Sigmoid colon (tissue), 4 donors: ENCODE measurements at regions not wholly inside any gene's neighbourhood (a gene's known extent, or its start where the extent isn't known, plus 50 kb on each side); places are given as distances from the start of the nearest gene placed in this dataset.

Source experiments
- CTCF ChIP-seq, 4 experiments: fragments of 450-650 bp in 3 of 4; fragments of 200-600 bp in 1 of 4; IDR thresholded peaks; one replicate each; pipeline ENCODE4 v1.5.1; 2016 to 2019; ENCODE audit warnings: antibody characterized with exemption in 4 of 4, mild to moderate bottlenecking in 3 of 4, moderate library complexity in 2 of 4
- EP300 ChIP-seq, 4 donors: sonication (generic); formaldehyde crosslinking; IDR thresholded peaks; one replicate each; pipeline ENCODE4 v1.6.1; 2017; ENCODE audit warnings: antibody characterized with exemption in 4 of 4
- POLR2AphosphoS5 ChIP-seq, 4 donors: sonication (generic); formaldehyde crosslinking; IDR thresholded peaks; one replicate each; pipeline ENCODE4 v1.6.1; 2017; ENCODE audit warnings: antibody characterized with exemption in 4 of 4

GRCh38 chr4:187940299-187940698 lies 55.3 kb upstream of the ZFP42 start:
- no peak for TF ChIP-seq EP300 (IDR thresholded peaks at IDR 0.05)
- no peak for TF ChIP-seq CTCF (IDR thresholded peaks at IDR 0.05)
- no peak for TF ChIP-seq POLR2AphosphoS5 (IDR thresholded peaks at IDR 0.05)
